SK-N-SH (cell line): ENCODE measurements at regions not wholly inside any gene's neighbourhood (a gene's known extent, or its start where the extent isn't known, plus 50 kb on each side); places are given as distances from the start of the nearest gene placed in this dataset.

Experiments
- CTCF ChIA-PET: fragments of 300-600, 350-600 bp; formaldehyde crosslinking; extraction: SDS; loops from one replicate; lab custom pipeline; 2021; lab: Yijun Ruan, JAX
- POLR2A ChIA-PET: fragments of 350-600 bp; sonication (Branson Sonifier 250); formaldehyde crosslinking; extraction: SDS; loops from one replicate; lab custom pipeline; 2020; ENCODE audit warnings: antibody characterized with exemption, inconsistent platforms; lab: Yijun Ruan, JAX
- DNase-seq: peaks from one replicate; pipeline ENCODE4 v3.0.0; 2012
- H2AFZ ChIP-seq: fragments of 200-600 bp; sonication (generic); 2 replicates; pipeline ENCODE4 v1.8.1; 2016; ENCODE audit warnings: antibody characterized with exemption, mild to moderate bottlenecking, low read depth
- H3F3A ChIP-seq: fragments of 200-600 bp; sonication (generic); replicated peaks from 2 replicates; pipeline ENCODE3; 2016; ENCODE audit warnings: antibody characterized with exemption, mild to moderate bottlenecking; ENCODE audit not compliant: insufficient read depth
- H3K27ac ChIP-seq, 2 experiments: fragments of 200-500 bp in 1 of 2; fragments of 200-600 bp in 1 of 2; sonication (Bioruptor generic) in 1 of 2; sonication (generic), shearing (Covaris generic) in 1 of 2; 2 replicates each; pipeline versions ENCODE4 v1.5.1 to v1.6.1; 2014 to 2016; ENCODE audit warnings: low read depth in 2 of 2, inconsistent platforms in 1 of 2, low read length in 1 of 2, mild to moderate bottlenecking in 1 of 2, mixed read lengths in 1 of 2
- H3K27me3 ChIP-seq: fragments of 200-600 bp; sonication (generic), shearing (Covaris generic); 2 replicates; pipeline ENCODE4 v1.6.1; 2016; ENCODE audit warnings: mixed run types; ENCODE audit not compliant: insufficient read depth
- H3K36me3 ChIP-seq, 2 experiments: fragments of 200-500 bp in 1 of 2; fragments of 200-600 bp in 1 of 2; sonication (Bioruptor generic) in 1 of 2; sonication (generic) in 1 of 2; replicated peaks in 1 of 2; 2 replicates each; pipeline versions ENCODE3 to v1.5.1; 2014 to 2016; ENCODE audit warnings: low read length in 1 of 2, mild to moderate bottlenecking in 1 of 2; ENCODE audit not compliant: insufficient read depth in 2 of 2, control insufficient read depth in 1 of 2
- H3K4me1 ChIP-seq, 2 experiments: fragments of 200-500 bp in 1 of 2; fragments of 200-600 bp in 1 of 2; sonication (Bioruptor generic) in 1 of 2; sonication (generic), shearing (Covaris generic) in 1 of 2; 2 replicates each; pipeline versions ENCODE4 v1.5.1 to v1.6.1; 2014 to 2016; ENCODE audit warnings: low read depth in 1 of 2, low read length in 1 of 2, mixed run types in 1 of 2; ENCODE audit not compliant: insufficient read depth in 2 of 2, control insufficient read depth in 1 of 2
- H3K4me2 ChIP-seq: fragments of 200-600 bp; sonication (generic), shearing (Covaris generic); 2 replicates; pipeline ENCODE4 v1.6.1; 2017; ENCODE audit warnings: mixed run types
- H3K4me3 ChIP-seq, 2 experiments: fragments of 200-500 bp in 1 of 2; fragments of 200-600 bp in 1 of 2; sonication (Bioruptor generic) in 1 of 2; sonication (generic), shearing (Covaris generic) in 1 of 2; 2 replicates each; pipeline versions ENCODE4 v1.5.1 to v1.8.1; 2014 to 2016; ENCODE audit warnings: low read depth in 2 of 2, inconsistent platforms in 1 of 2, low read length in 1 of 2, mild to moderate bottlenecking in 1 of 2, mixed read lengths in 1 of 2, moderate library complexity in 1 of 2
- H3K79me2 ChIP-seq: fragments of 200-600 bp; sonication (generic); 2 replicates; pipeline ENCODE4 v1.8.1; 2017; ENCODE audit warnings: mild to moderate bottlenecking; ENCODE audit not compliant: insufficient read depth
- H3K9ac ChIP-seq: fragments of 200-600 bp; sonication (generic); 2 replicates; pipeline ENCODE4 v1.6.1; 2017; ENCODE audit warnings: mixed run types
- H3K9me2 ChIP-seq: fragments of 200-600 bp; sonication (generic); 2 replicates; pipeline ENCODE4 v1.6.1; 2017; ENCODE audit warnings: mixed run types
- H3K9me3 ChIP-seq: fragments of 200-600 bp; sonication (generic); 2 replicates; pipeline ENCODE4 v1.6.1; 2017; ENCODE audit warnings: mixed run types, mild to moderate bottlenecking, moderate library complexity
- H4K20me1 ChIP-seq: fragments of 200-600 bp; sonication (generic); 2 replicates; pipeline ENCODE4 v1.6.1; 2017; ENCODE audit warnings: mild to moderate bottlenecking, mixed run types; ENCODE audit not compliant: insufficient read depth
- CHD2 ChIP-seq: fragments of 150-350 bp; IDR thresholded peaks from 2 replicates; pipeline ENCODE4 v1.6.1; 2018; ENCODE audit warnings: low read length; ENCODE audit not compliant: partially characterized antibody
- EP300 ChIP-seq, 2 experiments: IDR thresholded peaks; 2 replicates each; pipeline versions ENCODE4 v1.4.0 to v1.6.1; 2012; ENCODE audit warnings: borderline replicate concordance in 1 of 2, low read depth in 1 of 2, low read length in 1 of 2
- EZH2phosphoT487 ChIP-seq: fragments of 200-600 bp; sonication (generic); IDR thresholded peaks from 2 replicates; pipeline ENCODE4 v1.6.1; 2017; ENCODE audit warnings: low read depth, mixed run types, mild to moderate bottlenecking, antibody characterized with exemption, moderate library complexity, borderline replicate concordance
- FOXM1 ChIP-seq: IDR thresholded peaks from 2 replicates; pipeline ENCODE4 v1.4.0; 2012; ENCODE audit warnings: low read depth, mild to moderate bottlenecking
- MXI1 ChIP-seq: IDR thresholded peaks from 2 replicates; pipeline ENCODE4 v1.6.1; 2012; ENCODE audit warnings: mild to moderate bottlenecking, low read depth, low read length, improper control_type of control experiment
- NRF1 ChIP-seq: IDR thresholded peaks from 2 replicates; pipeline ENCODE4 v1.6.1; 2012; ENCODE audit warnings: low read depth, mild to moderate bottlenecking, low read length
- REST ChIP-seq: IDR thresholded peaks from 2 replicates; pipeline ENCODE4 v1.6.1; 2012; ENCODE audit warnings: mild to moderate bottlenecking, low read depth, low read length, moderate library complexity
- RFX5 ChIP-seq: IDR thresholded peaks from 2 replicates; pipeline ENCODE4 v1.6.1; 2012; ENCODE audit warnings: mild to moderate bottlenecking, improper control_type of control experiment, low read length
- SIN3A ChIP-seq: IDR thresholded peaks from 2 replicates; pipeline ENCODE4 v1.6.1; 2012; ENCODE audit warnings: low read depth, mild to moderate bottlenecking, low read length, moderate library complexity, borderline replicate concordance
- TAF1 ChIP-seq: IDR thresholded peaks from 2 replicates; pipeline ENCODE4 v1.6.1; 2012; ENCODE audit warnings: low read depth, mild to moderate bottlenecking, low read length, moderate library complexity, borderline replicate concordance
- USF2 ChIP-seq: fragments of 150-350 bp; IDR thresholded peaks from 2 replicates; pipeline ENCODE4 v1.6.1; 2017; ENCODE audit warnings: antibody characterized with exemption, low read length, low read depth, borderline replicate concordance
- YY1 ChIP-seq: IDR thresholded peaks from 2 replicates; pipeline ENCODE4 v1.4.0; 2012; ENCODE audit warnings: low read depth, mild to moderate bottlenecking
- ZBTB33 ChIP-seq: IDR thresholded peaks from 2 replicates; pipeline ENCODE4 v1.4.0; 2012; ENCODE audit warnings: low read depth, borderline replicate concordance
- WGBS: methylation state at CpG from one replicate; pipeline ENCODE4 v1.1.6; 2017; ENCODE audit warnings: low lambda C conversion rate; 5-methylcytosine and 5-hydroxymethylcytosine counted together
- TF ChIP-seq, protein P1 (sequence below): IDR thresholded peaks from 2 replicates; pipeline ENCODE4 v1.4.0; 2012; ENCODE audit warnings: low read depth, borderline replicate concordance
- TF ChIP-seq, protein P2 (sequence below): IDR thresholded peaks from 2 replicates; pipeline ENCODE4; 2012

DNA sequence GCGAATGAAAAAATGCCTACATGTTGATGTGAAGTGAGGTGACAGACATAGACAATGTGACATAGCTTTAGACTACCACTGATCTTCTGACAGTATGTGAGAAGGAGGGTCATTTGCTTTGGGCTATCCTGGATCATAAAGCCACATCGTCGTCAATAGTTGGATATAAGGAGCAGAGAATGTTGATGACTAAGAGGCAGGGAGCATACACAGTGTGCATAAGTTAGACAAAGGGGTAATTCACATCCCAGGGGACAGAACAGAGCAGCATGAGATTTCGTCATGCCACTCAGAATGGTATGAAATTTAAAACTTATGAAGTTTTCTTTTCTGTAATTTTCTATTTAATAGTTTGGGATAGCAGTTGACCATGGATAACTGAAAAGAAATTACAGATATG, 403.2 kb downstream of the DSC3 start:
- CTCF ChIA-PET, result no interaction called here
- Histone ChIP-seq H2AFZ (no peak overlapping the region), H3K4me1 (no peaks in the 10 kb centered on the region), H3K79me2 (no peaks in the 10 kb centered on the region), H3K9me2 (no peaks in the 10 kb centered on the region), H3K9me3 (no peaks in the 10 kb centered on the region), H3K4me2 (no peak overlapping the region), H3F3A (no peaks in the 10 kb centered on the region), H3K9ac (no peak overlapping the region), H4K20me1 (no peaks in the 10 kb centered on the region), H3K27ac (no peak overlapping the region), H3K36me3 (no peaks in the 10 kb centered on the region), H3K27me3 (no peaks in the 10 kb centered on the region), H3K4me3 (no peak overlapping the region)
- WGBS, result under 1% methylated on average over 4 of the region's 4 CpGs
- POLR2A ChIA-PET, result no interaction called here
- DNase-seq, result no peak
- TF ChIP-seq RFX5 (no peak), EP300 (IDR thresholded peaks at IDR 0.05; ENCODE audit: borderline replicate concordance in 1 of 2, low read depth in 1 of 2, low read length in 1 of 2) (no peak), CHD2 (no peak), FOXM1 (no peak), USF2 (no peak), REST (no peak), MXI1 (no peak), SIN3A (no peak), YY1 (no peak), NRF1 (no peak), ZBTB33 (no peak), EZH2phosphoT487 (no peak), TAF1 (no peak)
- TF ChIP-seq, protein P1, sequence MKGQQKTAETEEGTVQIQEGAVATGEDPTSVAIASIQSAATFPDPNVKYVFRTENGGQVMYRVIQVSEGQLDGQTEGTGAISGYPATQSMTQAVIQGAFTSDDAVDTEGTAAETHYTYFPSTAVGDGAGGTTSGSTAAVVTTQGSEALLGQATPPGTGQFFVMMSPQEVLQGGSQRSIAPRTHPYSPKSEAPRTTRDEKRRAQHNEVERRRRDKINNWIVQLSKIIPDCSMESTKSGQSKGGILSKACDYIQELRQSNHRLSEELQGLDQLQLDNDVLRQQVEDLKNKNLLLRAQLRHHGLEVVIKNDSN, result no peak
- TF ChIP-seq, protein P2, sequence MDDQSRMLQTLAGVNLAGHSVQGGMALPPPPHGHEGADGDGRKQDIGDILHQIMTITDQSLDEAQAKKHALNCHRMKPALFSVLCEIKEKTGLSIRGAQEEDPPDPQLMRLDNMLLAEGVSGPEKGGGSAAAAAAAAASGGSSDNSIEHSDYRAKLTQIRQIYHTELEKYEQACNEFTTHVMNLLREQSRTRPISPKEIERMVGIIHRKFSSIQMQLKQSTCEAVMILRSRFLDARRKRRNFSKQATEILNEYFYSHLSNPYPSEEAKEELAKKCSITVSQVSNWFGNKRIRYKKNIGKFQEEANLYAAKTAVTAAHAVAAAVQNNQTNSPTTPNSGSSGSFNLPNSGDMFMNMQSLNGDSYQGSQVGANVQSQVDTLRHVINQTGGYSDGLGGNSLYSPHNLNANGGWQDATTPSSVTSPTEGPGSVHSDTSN, result no peak
